ENCODE measurements at regions not wholly inside any gene's neighbourhood (a gene's known extent, or its start where the extent isn't known, plus 50 kb on each side); places are given as distances from the start of the nearest gene placed in this dataset.

- TF ChIP-seq CTCF (conservative IDR thresholded peaks at IDR 0.05): no peak
- no peak for TF ChIP-seq ZFX (IDR thresholded peaks at IDR 0.05)
Observed at GRCh38 chr21:27086630-27087029, 119.7 kb upstream of the ADAMTS5 start.
